GM06990 (cell line): ENCODE measurements at regions not wholly inside any gene's neighbourhood (a gene's known extent, or its start where the extent isn't known, plus 50 kb on each side); places are given as distances from the start of the nearest gene placed in this dataset.
"Not testable (repeated sequence)": the region's sequence is repeated elsewhere in the genome, so short reads cannot be mapped to it uniquely, and the experiment has no call there.

Experiments used
- DNase-seq: peaks from one replicate; pipeline ENCODE4 v3.0.0-alpha.2; 2011; ENCODE audit not compliant: insufficient read length; ENCODE audit errors: extremely low read depth
- H3K27me3 ChIP-seq: replicated peaks from 2 replicates; pipeline ENCODE4 v1.6.0; 2011; ENCODE audit warnings: low read length; ENCODE audit not compliant: control insufficient read depth, insufficient read depth
- H3K36me3 ChIP-seq: 2 replicates; pipeline ENCODE4 v1.5.1; 2011; ENCODE audit warnings: low read length; ENCODE audit not compliant: control insufficient read depth, insufficient read depth
- H3K4me3 ChIP-seq: replicated peaks from 2 replicates; pipeline ENCODE4 v1.5.1; 2011; ENCODE audit warnings: low read depth, mild to moderate bottlenecking, control low read depth, low read length
- TF ChIP-seq, protein P1 (sequence below): IDR thresholded peaks from 2 replicates; pipeline ENCODE4 v1.5.1; 2011; ENCODE audit warnings: low read length, control low read depth, mild to moderate bottlenecking, inconsistent platforms; ENCODE audit not compliant: insufficient read depth, poor library complexity, severe bottlenecking

DNA sequence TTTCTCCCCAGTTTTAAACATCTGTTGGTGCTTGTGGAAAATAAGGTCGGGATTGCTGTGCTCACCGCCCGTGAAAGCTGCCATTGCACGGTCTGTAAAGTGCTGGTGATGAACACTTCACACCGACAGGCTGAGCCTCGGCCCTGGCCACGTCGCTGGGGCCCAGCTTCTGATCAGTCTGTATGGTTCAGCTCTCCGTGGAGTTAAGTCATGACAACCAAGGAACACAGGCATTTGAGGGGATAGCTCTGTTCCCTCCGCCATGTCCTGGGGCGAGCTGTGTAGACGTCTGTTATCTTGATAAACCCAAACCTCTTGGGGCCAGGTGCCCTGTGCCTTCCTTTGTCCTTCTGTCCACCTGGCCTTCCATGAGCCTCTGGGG is 110.6 kb downstream of the METRNL start:
- no peak overlapping the region for H3K4me3 ChIP-seq
- no peak for DNase-seq
- TF ChIP-seq, protein P1, sequence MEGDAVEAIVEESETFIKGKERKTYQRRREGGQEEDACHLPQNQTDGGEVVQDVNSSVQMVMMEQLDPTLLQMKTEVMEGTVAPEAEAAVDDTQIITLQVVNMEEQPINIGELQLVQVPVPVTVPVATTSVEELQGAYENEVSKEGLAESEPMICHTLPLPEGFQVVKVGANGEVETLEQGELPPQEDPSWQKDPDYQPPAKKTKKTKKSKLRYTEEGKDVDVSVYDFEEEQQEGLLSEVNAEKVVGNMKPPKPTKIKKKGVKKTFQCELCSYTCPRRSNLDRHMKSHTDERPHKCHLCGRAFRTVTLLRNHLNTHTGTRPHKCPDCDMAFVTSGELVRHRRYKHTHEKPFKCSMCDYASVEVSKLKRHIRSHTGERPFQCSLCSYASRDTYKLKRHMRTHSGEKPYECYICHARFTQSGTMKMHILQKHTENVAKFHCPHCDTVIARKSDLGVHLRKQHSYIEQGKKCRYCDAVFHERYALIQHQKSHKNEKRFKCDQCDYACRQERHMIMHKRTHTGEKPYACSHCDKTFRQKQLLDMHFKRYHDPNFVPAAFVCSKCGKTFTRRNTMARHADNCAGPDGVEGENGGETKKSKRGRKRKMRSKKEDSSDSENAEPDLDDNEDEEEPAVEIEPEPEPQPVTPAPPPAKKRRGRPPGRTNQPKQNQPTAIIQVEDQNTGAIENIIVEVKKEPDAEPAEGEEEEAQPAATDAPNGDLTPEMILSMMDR = no peak

DNA sequence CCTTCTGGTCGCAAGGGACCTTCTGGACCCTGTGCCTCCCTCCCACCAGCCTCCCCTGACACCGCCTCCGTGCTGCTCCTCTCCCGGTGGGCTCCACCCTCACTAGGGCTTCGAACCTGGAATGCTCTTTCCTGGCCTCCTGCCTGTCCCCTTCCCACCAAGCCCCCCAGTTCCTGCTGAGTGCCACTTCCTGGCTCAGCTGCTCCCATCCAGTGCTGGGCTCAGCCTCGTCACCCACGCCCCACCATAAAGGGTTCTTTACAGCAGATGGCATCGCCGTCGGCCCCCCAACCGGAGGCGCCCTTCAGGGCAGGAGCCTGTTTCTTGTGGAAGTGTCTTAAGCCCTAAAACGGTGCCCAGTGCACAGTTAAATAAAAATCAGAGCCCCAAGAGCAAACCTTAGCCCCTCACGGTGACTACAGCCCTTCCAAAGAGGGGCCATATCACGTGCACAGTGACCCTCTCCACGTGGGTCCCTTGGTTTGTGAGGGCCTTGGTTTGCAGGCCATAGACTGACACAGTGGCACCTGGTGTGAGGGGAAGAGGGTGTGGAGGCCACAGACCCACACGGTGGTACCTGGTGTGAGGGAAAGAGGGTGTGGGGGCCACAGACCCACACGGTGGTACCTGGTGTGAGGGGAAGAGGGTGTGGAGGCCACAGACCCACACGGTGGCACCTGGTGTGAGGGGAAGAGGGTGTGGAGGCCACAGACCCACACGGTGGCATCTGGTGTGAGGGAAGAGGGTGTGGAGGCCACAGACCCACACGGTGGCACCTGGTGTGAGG is 111.4 kb downstream of the METRNL start:
- Histone ChIP-seq H3K36me3 (no peaks in the 10 kb centered on the region), H3K27me3 (no peaks in the 10 kb centered on the region), H3K4me3 (no peak overlapping the region)
- DNase-seq = no peak
- TF ChIP-seq, protein P1 = no peak

More for the DNA sequence above, 110.6 kb downstream of the METRNL start:
- no peaks in the 10 kb centered on the region for H3K36me3 ChIP-seq
- H3K27me3 ChIP-seq = no peaks in the 10 kb centered on the region; the same call in 1 of the 2 replicates

DNA sequence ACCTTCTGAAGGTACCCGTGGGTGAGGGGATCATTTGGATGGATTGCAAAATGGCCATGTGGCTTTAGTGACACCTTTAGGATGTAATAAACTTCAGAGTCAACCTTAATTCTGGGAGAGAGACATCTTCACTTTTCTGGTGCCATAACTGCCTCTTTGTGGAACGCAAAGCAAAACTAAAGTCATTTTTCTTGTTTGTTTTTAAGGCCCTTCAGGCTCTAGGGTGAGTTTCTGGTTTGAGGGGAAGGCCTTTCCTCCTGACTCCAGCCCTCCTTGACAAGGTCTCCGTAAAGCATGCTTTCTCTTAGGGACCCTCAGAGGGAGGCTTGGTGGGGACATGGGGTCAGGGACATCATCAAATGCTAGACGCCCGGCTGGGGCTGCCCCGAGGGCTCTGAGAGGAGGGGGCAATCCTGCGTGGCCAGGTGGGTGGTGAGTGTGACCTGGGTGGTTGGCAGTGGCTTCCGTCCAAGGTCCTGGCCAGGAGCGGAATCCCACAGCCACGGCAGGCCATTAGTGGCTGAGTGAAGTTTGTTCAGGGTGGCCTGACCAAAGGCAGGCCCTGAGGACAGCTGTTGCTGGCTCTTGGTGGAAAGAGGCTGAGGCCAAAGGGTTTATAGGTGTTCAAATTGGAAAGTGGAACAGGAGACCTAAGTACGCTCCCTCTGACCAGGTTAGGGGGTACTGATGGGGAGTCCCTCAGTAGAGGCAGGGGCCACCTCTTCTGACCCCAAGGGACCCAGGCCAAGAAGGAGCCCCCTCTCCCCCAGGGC is 112.2 kb downstream of the METRNL start:
- TF ChIP-seq, protein P1 = no peak
- no peaks in the 10 kb centered on the region for H3K27me3 ChIP-seq
- H3K4me3 ChIP-seq = no peak overlapping the region
- no peak for DNase-seq
- no peaks in the 10 kb centered on the region for H3K36me3 ChIP-seq

DNA sequence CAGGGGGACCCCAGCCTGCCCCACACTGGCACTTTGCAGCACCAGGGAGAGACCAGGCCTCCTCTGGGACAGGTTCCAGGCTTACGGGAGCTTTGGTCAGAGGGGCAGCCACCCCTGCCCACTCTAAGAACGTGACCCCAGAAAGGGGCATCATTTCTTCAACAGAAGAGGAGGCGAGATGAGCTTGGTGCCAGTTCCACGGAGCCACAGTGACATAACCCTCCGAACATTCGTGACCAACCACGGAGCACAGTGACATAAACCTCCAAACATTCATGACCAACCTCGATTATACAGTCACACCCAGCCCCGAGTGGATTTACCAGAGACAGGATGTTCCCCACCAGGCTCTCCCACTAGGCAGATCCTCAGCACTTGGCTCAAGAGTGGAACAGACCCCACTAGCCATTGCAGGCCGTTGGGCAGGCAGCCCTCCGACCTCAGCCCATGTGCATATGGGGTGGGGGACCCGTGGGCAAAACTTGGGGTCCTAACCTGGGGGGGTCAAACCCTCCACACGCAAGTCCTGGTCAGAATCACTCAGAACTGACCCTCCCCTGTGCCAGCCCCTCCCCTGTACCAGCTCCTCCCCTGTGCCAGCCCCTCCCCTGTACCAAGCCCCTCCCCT is 112.9 kb downstream of the METRNL start:
- no peak overlapping the region for H3K4me3 ChIP-seq
- DNase-seq = no peak
- H3K36me3 ChIP-seq = no peaks in the 10 kb centered on the region
- H3K27me3 ChIP-seq = no peaks in the 10 kb centered on the region
- TF ChIP-seq, protein P1 = no peak

DNA sequence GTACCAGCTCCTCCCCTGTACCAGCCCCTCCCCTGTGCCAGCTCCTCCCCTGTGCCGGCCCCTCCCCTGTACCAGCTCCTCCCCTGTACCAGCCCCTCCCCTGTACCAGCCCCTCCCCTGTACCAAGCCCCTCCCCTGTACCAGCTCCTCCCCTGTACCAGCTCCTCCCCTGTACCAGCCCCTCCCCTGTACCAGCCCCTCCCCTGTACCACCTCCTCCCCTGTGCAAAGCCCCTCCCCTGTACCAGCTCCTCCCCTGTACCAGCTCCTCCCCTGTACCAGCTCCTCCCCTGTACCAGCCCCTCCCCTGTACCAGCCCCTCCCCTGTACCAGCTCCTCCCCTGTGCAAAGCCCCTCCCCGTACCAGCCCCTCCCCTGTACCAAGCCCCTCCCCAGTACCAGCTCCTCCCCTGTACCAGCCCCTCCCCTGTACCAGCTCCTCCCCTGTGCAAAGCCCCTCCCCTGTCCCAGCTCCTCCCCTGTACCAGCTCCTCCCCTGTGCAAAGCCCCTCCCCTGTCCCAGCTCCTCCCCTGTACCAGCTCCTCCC is 113.5 kb downstream of the METRNL start:
- not testable (repeated sequence) for DNase-seq, H3K27me3 ChIP-seq, H3K4me3 ChIP-seq, H3K36me3 ChIP-seq
